OCI-LY1 (cell line): ENCODE measurements at regions not wholly inside any gene's neighbourhood (a gene's known extent, or its start where the extent isn't known, plus 50 kb on each side); places are given as distances from the start of the nearest gene placed in this dataset.
"Not testable (repeated sequence)": the region's sequence is repeated elsewhere in the genome, so short reads cannot be mapped to it uniquely, and the experiment has no call there.

Experiments
- H2AFZ ChIP-seq: fragments of 200-600 bp; sonication (generic), shearing (Covaris generic); 2 replicates; pipeline ENCODE4 v1.6.0; 2014; ENCODE audit warnings: antibody characterized with exemption, mild to moderate bottlenecking, low read length
- H3F3A ChIP-seq: fragments of 200-600 bp; sonication (generic), shearing (Covaris generic); 2 replicates; pipeline ENCODE4 v1.6.0; 2014; ENCODE audit warnings: mild to moderate bottlenecking, antibody characterized with exemption, low read length, moderate library complexity; ENCODE audit not compliant: insufficient read depth
- H3K27ac ChIP-seq: fragments of 200-600 bp; sonication (generic); 2 replicates; pipeline ENCODE4 v1.5.1; 2014; ENCODE audit warnings: low read length, mixed run types, mild to moderate bottlenecking, low read depth; ENCODE audit not compliant: poor library complexity, severe bottlenecking
- H3K27me3 ChIP-seq: fragments of 200-600 bp; sonication (generic); 2 replicates; pipeline ENCODE4 v1.6.0; 2014; ENCODE audit warnings: antibody characterized with exemption, mild to moderate bottlenecking, low read length, moderate library complexity; ENCODE audit not compliant: insufficient read depth
- H3K36me3 ChIP-seq: fragments of 200-600 bp; sonication (generic); 2 replicates; pipeline ENCODE4 v1.6.1; 2014; ENCODE audit warnings: mild to moderate bottlenecking, antibody characterized with exemption, low read length, moderate library complexity, mixed read lengths; ENCODE audit not compliant: insufficient read depth
- H3K4me1 ChIP-seq: fragments of 200-600 bp; sonication (generic); 2 replicates; pipeline ENCODE4 v1.5.1; 2014; ENCODE audit warnings: mild to moderate bottlenecking, low read length, moderate library complexity; ENCODE audit not compliant: insufficient read depth, severe bottlenecking
- H3K4me2 ChIP-seq: fragments of 200-600 bp; sonication (generic), shearing (Covaris generic); 2 replicates; pipeline ENCODE4 v1.6.1; 2014; ENCODE audit warnings: low read length
- H3K4me3 ChIP-seq: fragments of 200-600 bp; sonication (generic); 2 replicates; pipeline ENCODE4 v1.5.1; 2014; ENCODE audit warnings: low read length, low read depth, mild to moderate bottlenecking, mixed read lengths; ENCODE audit not compliant: poor library complexity, severe bottlenecking
- H3K79me2 ChIP-seq: fragments of 200-600 bp; shearing (Covaris generic); 2 replicates; pipeline ENCODE4 v1.6.1; 2016; ENCODE audit warnings: mixed run types, low read length, mixed read lengths; ENCODE audit not compliant: insufficient read depth
- H3K9ac ChIP-seq: fragments of 200-600 bp; sonication (generic), shearing (Covaris generic); 2 replicates; pipeline ENCODE4 v1.6.1; 2014; ENCODE audit warnings: mild to moderate bottlenecking, low read length, mixed read lengths
- H3K9me2 ChIP-seq: fragments of 200-600 bp; sonication (generic), shearing (Covaris generic); 2 replicates; pipeline ENCODE4 v1.6.1; 2014; ENCODE audit warnings: low read depth, mild to moderate bottlenecking, low read length, mixed read lengths
- H3K9me3 ChIP-seq: fragments of 200-600 bp; shearing (Covaris generic); 2 replicates; pipeline ENCODE4 v1.6.1; 2014; ENCODE audit warnings: low read length, mixed read lengths
- H4K20me1 ChIP-seq: fragments of 200-600 bp; sonication (generic), shearing (Covaris generic); 2 replicates; pipeline ENCODE4 v1.6.0; 2016; ENCODE audit warnings: mild to moderate bottlenecking, low read length; ENCODE audit not compliant: insufficient read depth
- EZH2 ChIP-seq: fragments of 200-600 bp; sonication (generic), shearing (Covaris generic); IDR thresholded peaks from 2 replicates; pipeline ENCODE4 v1.8.0; 2017; ENCODE audit warnings: borderline replicate concordance, mixed run types, mild to moderate bottlenecking, antibody characterized with exemption, low read length, moderate library complexity, mixed read lengths
- TF ChIP-seq, protein P1 (sequence below): fragments of 200-600 bp; sonication (generic), shearing (Covaris generic); IDR thresholded peaks from 2 replicates; pipeline ENCODE4 v1.5.1; 2017; ENCODE audit warnings: mild to moderate bottlenecking, antibody characterized with exemption, low read length, moderate library complexity, mixed read lengths

- H3K27ac ChIP-seq, result no peak overlapping the region
- H3K4me3 ChIP-seq, result no peak overlapping the region
- TF ChIP-seq, protein P1, sequence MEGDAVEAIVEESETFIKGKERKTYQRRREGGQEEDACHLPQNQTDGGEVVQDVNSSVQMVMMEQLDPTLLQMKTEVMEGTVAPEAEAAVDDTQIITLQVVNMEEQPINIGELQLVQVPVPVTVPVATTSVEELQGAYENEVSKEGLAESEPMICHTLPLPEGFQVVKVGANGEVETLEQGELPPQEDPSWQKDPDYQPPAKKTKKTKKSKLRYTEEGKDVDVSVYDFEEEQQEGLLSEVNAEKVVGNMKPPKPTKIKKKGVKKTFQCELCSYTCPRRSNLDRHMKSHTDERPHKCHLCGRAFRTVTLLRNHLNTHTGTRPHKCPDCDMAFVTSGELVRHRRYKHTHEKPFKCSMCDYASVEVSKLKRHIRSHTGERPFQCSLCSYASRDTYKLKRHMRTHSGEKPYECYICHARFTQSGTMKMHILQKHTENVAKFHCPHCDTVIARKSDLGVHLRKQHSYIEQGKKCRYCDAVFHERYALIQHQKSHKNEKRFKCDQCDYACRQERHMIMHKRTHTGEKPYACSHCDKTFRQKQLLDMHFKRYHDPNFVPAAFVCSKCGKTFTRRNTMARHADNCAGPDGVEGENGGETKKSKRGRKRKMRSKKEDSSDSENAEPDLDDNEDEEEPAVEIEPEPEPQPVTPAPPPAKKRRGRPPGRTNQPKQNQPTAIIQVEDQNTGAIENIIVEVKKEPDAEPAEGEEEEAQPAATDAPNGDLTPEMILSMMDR, result no peak
- TF ChIP-seq EZH2, result no peak
- H3K9me2 ChIP-seq, result no peaks in the 10 kb centered on the region
- no peak overlapping the region for H3K4me2 ChIP-seq
- H3F3A ChIP-seq, result no peaks in the 10 kb centered on the region
- no peak overlapping the region for H2AFZ ChIP-seq
- no peaks in the 10 kb centered on the region; the same call in 1 of the 2 replicates for H4K20me1 ChIP-seq
- H3K27me3 ChIP-seq, result no peaks in the 10 kb centered on the region
- no peaks in the 10 kb centered on the region for H3K36me3 ChIP-seq
- H3K9ac ChIP-seq, result no peak overlapping the region
- no peaks in the 10 kb centered on the region for H3K4me1 ChIP-seq
- H3K9me3 ChIP-seq, result no peaks in the 10 kb centered on the region
- no peaks in the 10 kb centered on the region for H3K79me2 ChIP-seq
These were observed 188.8 kb downstream of the CSNK1G3 start for GRCh38 chr5:123700624-123701287.

- no peaks in the 10 kb centered on the region for H4K20me1 ChIP-seq
- no peak overlapping the region for H3K27ac ChIP-seq
- no peaks in the 10 kb centered on the region for H3K79me2 ChIP-seq
- H3K27me3 ChIP-seq, result no peaks in the 10 kb centered on the region
- H3K4me1 ChIP-seq, result no peaks in the 10 kb centered on the region
- H3K4me3 ChIP-seq, result no peak overlapping the region
- no peaks in the 10 kb centered on the region for H3K9me3 ChIP-seq
- no peak overlapping the region for H3K9ac ChIP-seq
- no peaks in the 10 kb centered on the region for H3F3A ChIP-seq
- no peak for TF ChIP-seq EZH2
- TF ChIP-seq, protein P1, result no peak
- no peaks in the 10 kb centered on the region for H3K9me2 ChIP-seq
- no peak overlapping the region for H3K4me2 ChIP-seq
- no peak overlapping the region for H2AFZ ChIP-seq
- no peaks in the 10 kb centered on the region for H3K36me3 ChIP-seq
These were observed 187.6 kb downstream of the CSNK1G3 start for GRCh38 chr5:123699571-123699970.

DNA sequence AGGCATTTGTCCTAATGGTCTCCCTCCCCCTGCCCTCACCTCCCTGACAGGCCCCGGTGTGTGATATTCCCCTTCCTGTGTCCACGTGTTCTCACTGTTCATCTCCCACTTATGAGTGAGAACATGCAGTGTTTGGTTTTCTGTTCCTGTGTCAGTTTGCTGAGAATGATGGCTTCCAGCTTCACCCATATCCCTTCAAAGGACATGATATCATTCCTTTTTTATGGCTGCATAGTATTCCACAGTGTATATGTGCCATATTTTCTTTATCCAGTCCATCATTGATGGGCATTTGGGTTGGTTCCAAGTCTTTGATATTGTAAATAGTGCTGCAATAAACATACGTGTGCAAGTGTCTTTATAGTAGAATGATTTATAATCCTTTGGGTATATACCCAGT is 187.0 kb downstream of the CSNK1G3 start:
- H3K79me2 ChIP-seq, H3K9ac ChIP-seq, H3K27me3 ChIP-seq, H3K36me3 ChIP-seq, H3K9me2 ChIP-seq, H3K9me3 ChIP-seq, H3K4me2 ChIP-seq, H3K4me3 ChIP-seq, H3K27ac ChIP-seq, H3F3A ChIP-seq, H4K20me1 ChIP-seq, H3K4me1 ChIP-seq, H2AFZ ChIP-seq: not testable (repeated sequence)

DNA sequence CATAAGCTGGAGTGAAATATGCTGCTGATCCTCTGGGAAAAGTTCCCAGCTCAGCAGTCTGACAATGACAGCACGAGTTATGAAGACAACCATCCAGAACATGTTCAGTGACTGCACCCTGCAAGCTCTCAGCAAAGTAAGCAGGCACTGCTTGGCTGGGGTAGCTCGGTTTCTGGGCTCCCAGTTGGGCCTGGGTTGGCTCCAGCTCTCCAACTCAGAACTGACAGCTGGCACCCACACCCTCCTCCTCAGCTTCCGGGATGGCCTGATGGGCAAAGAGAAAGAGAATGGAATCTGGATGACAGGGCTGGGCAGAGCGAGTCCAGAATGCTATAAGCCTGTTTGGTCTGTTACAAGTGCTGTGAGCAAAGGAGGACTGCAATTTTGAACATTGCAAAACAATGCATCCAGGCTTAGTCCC is 185.0 kb downstream of the CSNK1G3 start:
- Histone ChIP-seq H3F3A (no peaks in the 10 kb centered on the region), H2AFZ (no peak overlapping the region), H4K20me1 (no peaks in the 10 kb centered on the region), H3K79me2 (no peaks in the 10 kb centered on the region), H3K4me1 (no peaks in the 10 kb centered on the region), H3K4me3 (no peak overlapping the region), H3K27ac (no peak overlapping the region), H3K27me3 (no peaks in the 10 kb centered on the region), H3K4me2 (no peak overlapping the region), H3K36me3 (no peaks in the 10 kb centered on the region), H3K9me3 (no peaks in the 10 kb centered on the region), H3K9me2 (no peaks in the 10 kb centered on the region), H3K9ac (no peak overlapping the region)
- TF ChIP-seq, protein P1, result no peak
- TF ChIP-seq EZH2, result no peak
